Parathyroid adenoma (tissue), 2 donors: ENCODE measurements at regions not wholly inside any gene's neighbourhood (a gene's known extent, or its start where the extent isn't known, plus 50 kb on each side); places are given as distances from the start of the nearest gene placed in this dataset.

Source experiments
- H2AFZ ChIP-seq: fragments of 300-600 bp; sonication (generic); one replicate; pipeline ENCODE4 v1.7.0; 2017; ENCODE audit warnings: antibody characterized with exemption, mild to moderate bottlenecking
- H3K27ac ChIP-seq: fragments of 300-600 bp; sonication (generic); one replicate; pipeline ENCODE4 v1.7.0; 2017
- H3K27me3 ChIP-seq: fragments of 300-600 bp; sonication (generic); one replicate; pipeline ENCODE4 v1.7.0; 2017; ENCODE audit warnings: low read length; ENCODE audit not compliant: control insufficient read depth, insufficient read depth
- H3K36me3 ChIP-seq: fragments of 300-600 bp; sonication (generic); one replicate; pipeline ENCODE4 v1.7.0; 2017; ENCODE audit warnings: low read length; ENCODE audit not compliant: control insufficient read depth, insufficient read depth
- H3K4me1 ChIP-seq: fragments of 300-600 bp; sonication (generic); one replicate; pipeline ENCODE4 v1.7.0; 2017; ENCODE audit warnings: control low read depth
- H3K4me2 ChIP-seq: fragments of 300-600 bp; sonication (generic); one replicate; pipeline ENCODE4 v1.7.0; 2017; ENCODE audit warnings: low read length
- H3K4me3 ChIP-seq: fragments of 300-600 bp; sonication (generic); one replicate; pipeline ENCODE4 v1.7.0; 2017; ENCODE audit warnings: low read depth, low read length
- H3K79me2 ChIP-seq: fragments of 300-600 bp; sonication (generic); one replicate; pipeline ENCODE4 v1.7.0; 2017; ENCODE audit warnings: control low read depth
- H3K9ac ChIP-seq: fragments of 300-600 bp; sonication (generic); one replicate; pipeline ENCODE4 v1.7.0; 2017; ENCODE audit warnings: mild to moderate bottlenecking
- H3K9me3 ChIP-seq: fragments of 300-600 bp; sonication (generic); one replicate; pipeline ENCODE4 v1.7.0; 2017; ENCODE audit warnings: low read length; ENCODE audit not compliant: control insufficient read depth
- TF ChIP-seq, protein P1 (sequence below): fragments of 300-600 bp; sonication (generic); IDR thresholded peaks from one replicate; pipeline ENCODE4 v1.7.0; 2017; ENCODE audit warnings: antibody characterized with exemption, mild to moderate bottlenecking
- donor health status: primary hyperparathyroidism.

DNA sequence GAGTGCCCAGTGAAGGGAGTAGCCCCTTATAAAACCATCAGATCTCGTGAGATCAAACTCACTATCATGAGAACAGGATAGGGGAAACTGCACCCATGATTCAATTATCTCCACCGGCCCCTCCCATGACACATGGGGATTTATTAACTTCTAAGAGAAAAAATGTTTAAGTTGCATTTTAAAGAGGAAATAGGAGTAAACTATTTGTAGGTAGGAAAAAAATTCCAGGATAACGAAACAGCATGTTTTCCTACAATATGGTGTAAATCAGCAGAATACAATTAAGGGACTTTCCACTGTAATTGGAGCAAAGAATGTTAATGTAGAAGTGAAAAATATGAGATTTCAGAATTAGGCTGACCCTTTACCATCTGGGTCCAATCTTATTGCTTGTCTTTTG, 63.9 kb downstream of the FBXO5 start:
- H3K27me3 ChIP-seq, result no peaks in the 10 kb centered on the region
- no peaks in the 10 kb centered on the region for H3K4me1 ChIP-seq
- no peak overlapping the region for H3K27ac ChIP-seq
- H3K79me2 ChIP-seq, result no peaks in the 10 kb centered on the region
- no peak overlapping the region for H3K4me3 ChIP-seq
- no peak overlapping the region for H2AFZ ChIP-seq
- H3K4me2 ChIP-seq, result no peak overlapping the region
- H3K36me3 ChIP-seq, result no peaks in the 10 kb centered on the region
- no peak overlapping the region for H3K9ac ChIP-seq
- TF ChIP-seq, protein P1, sequence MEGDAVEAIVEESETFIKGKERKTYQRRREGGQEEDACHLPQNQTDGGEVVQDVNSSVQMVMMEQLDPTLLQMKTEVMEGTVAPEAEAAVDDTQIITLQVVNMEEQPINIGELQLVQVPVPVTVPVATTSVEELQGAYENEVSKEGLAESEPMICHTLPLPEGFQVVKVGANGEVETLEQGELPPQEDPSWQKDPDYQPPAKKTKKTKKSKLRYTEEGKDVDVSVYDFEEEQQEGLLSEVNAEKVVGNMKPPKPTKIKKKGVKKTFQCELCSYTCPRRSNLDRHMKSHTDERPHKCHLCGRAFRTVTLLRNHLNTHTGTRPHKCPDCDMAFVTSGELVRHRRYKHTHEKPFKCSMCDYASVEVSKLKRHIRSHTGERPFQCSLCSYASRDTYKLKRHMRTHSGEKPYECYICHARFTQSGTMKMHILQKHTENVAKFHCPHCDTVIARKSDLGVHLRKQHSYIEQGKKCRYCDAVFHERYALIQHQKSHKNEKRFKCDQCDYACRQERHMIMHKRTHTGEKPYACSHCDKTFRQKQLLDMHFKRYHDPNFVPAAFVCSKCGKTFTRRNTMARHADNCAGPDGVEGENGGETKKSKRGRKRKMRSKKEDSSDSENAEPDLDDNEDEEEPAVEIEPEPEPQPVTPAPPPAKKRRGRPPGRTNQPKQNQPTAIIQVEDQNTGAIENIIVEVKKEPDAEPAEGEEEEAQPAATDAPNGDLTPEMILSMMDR, result no peak
- no peaks in the 10 kb centered on the region for H3K9me3 ChIP-seq

DNA sequence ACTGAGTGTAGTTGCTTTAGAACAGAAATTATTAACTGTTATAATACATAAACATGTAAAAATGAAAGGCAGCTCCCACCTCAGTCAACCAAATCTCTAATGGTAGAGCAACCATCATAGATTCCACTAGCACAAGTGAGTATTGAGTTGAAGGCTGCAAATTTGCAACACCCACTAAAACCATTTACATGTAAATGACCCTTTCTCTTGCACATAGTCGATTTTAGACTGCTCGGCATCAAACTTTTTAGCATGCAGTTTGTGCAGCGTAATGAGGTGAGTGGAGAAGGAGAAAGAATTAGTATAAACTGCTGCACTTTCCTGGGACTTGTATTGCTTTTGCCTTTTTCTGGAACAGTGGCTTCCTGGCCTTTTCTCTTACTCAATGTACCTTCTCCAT, 62.8 kb downstream of the FBXO5 start:
- no peak overlapping the region for H3K9ac ChIP-seq
- H3K4me2 ChIP-seq, result no peak overlapping the region
- TF ChIP-seq, protein P1, result no peak
- no peak overlapping the region for H2AFZ ChIP-seq
- H3K27me3 ChIP-seq, result no peaks in the 10 kb centered on the region
- H3K4me3 ChIP-seq, result no peak overlapping the region
- no peaks in the 10 kb centered on the region for H3K4me1 ChIP-seq
- no peaks in the 10 kb centered on the region for H3K79me2 ChIP-seq
- no peaks in the 10 kb centered on the region for H3K9me3 ChIP-seq
- H3K27ac ChIP-seq, result no peak overlapping the region
- no peaks in the 10 kb centered on the region for H3K36me3 ChIP-seq
